Sciatic nerve (tissue), 2 donors: ENCODE measurements at regions not wholly inside any gene's neighbourhood (a gene's known extent, or its start where the extent isn't known, plus 50 kb on each side); places are given as distances from the start of the nearest gene placed in this dataset.
"Not testable (repeated sequence)": the region's sequence is repeated elsewhere in the genome, so short reads cannot be mapped to it uniquely, and the experiment has no call there.

Source experiments
- ATAC-seq: fragments of 200-7000 bp; cut with Tn5 transposase; one replicate; pipeline ENCODE4 v1.9.1; 2020; ENCODE audit warnings: mild to moderate bottlenecking, moderate library complexity
- DNase-seq: peaks from one replicate; pipeline ENCODE4 v3.0.0-alpha.2; 2020; ENCODE audit warnings: low spot score
- intact Hi-C: fragments of 100-400 bp; cut with DNase I; formaldehyde crosslinking; loops from one replicate; pipeline ENCODE4 v1.14.2; 2022
- donor health status: DM: no; HTN: no; CAD: no.
- donor health status: DM: no; HTN: no; CAD: no.

- no peak for DNase-seq
- ATAC-seq = no peak
- intact Hi-C loops = no loop called here
Measured at GRCh38 chrX:1140236-1140681, 72.2 kb downstream of the CRLF2 start.

GRCh38 chrX:1139185-1139500, 73.3 kb downstream of the CRLF2 start:
- ATAC-seq (no peak), DNase-seq (no peak)
- intact Hi-C loops = no loop called here

GRCh38 chrX:1138476-1139184, 73.8 kb downstream of the CRLF2 start:
- DNase-seq = no peak
- intact Hi-C loops = no loop called here

GRCh38 chrX:1137531-1137930, 74.9 kb downstream of the CRLF2 start:
- intact Hi-C loops = no loop called here
- no peak for ATAC-seq

More at GRCh38 chrX:1138476-1139184, 73.8 kb downstream of the CRLF2 start:
- no peak for ATAC-seq

GRCh38 chrX:1136582-1136981, 75.9 kb downstream of the CRLF2 start:
- ATAC-seq, intact Hi-C loops, DNase-seq: not testable (repeated sequence)

More at GRCh38 chrX:1137531-1137930, 74.9 kb downstream of the CRLF2 start:
- DNase-seq = no peak

- intact Hi-C loops = no loop called here
- no peak for DNase-seq
- ATAC-seq = no peak
Measured at GRCh38 chrX:1134976-1135375, 77.5 kb downstream of the CRLF2 start.

- intact Hi-C loops = no loop called here
- DNase-seq (no peak), ATAC-seq (no peak)
Measured at GRCh38 chrX:1134156-1134555, 78.3 kb downstream of the CRLF2 start.

GRCh38 chrX:1126738-1127137, 85.7 kb downstream of the CRLF2 start:
- DNase-seq (no peak), ATAC-seq (no peak)
- intact Hi-C loops = no loop called here

- ATAC-seq (no peak), DNase-seq (no peak)
- intact Hi-C loops = no loop called here
Measured at GRCh38 chrX:1124531-1124930, 87.9 kb downstream of the CRLF2 start.

GRCh38 chrX:1122851-1123250, 89.6 kb downstream of the CRLF2 start:
- DNase-seq, intact Hi-C loops: not testable (repeated sequence)

GRCh38 chrX:1119275-1119674, 93.2 kb downstream of the CRLF2 start:
- intact Hi-C loops = no loop called here
- DNase-seq (no peak), ATAC-seq (no peak)

More at GRCh38 chrX:1122851-1123250, 89.6 kb downstream of the CRLF2 start:
- ATAC-seq = not testable (repeated sequence)

GRCh38 chrX:1118572-1119199, 93.8 kb downstream of the CRLF2 start:
- ATAC-seq (no peak), DNase-seq (no peak)
- intact Hi-C loops = no loop called here

GRCh38 chrX:1115411-1115810, 97.0 kb downstream of the CRLF2 start:
- intact Hi-C loops, DNase-seq, ATAC-seq: not testable (repeated sequence)

- intact Hi-C loops = no loop called here
Measured at GRCh38 chrX:1112321-1112720, 100.1 kb downstream of the CRLF2 start.

GRCh38 chrX:1111601-1112300, 100.7 kb downstream of the CRLF2 start:
- intact Hi-C loops = no loop called here
- DNase-seq (no peak), ATAC-seq (no peak)

More at GRCh38 chrX:1112321-1112720, 100.1 kb downstream of the CRLF2 start:
- ATAC-seq (no peak), DNase-seq (no peak)

GRCh38 chrX:1109580-1110119, 102.8 kb downstream of the CRLF2 start:
- intact Hi-C loops = no loop called here
- DNase-seq (no peak), ATAC-seq (no peak)

- DNase-seq (no peak), ATAC-seq (no peak)
- intact Hi-C loops = no loop called here
Measured at GRCh38 chrX:1108501-1109445, 103.7 kb downstream of the CRLF2 start.

GRCh38 chrX:1106478-1107210, 105.8 kb downstream of the CRLF2 start:
- DNase-seq (no peak), ATAC-seq (no peak)
- intact Hi-C loops = no loop called here
